ENCODE measurements at regions not wholly inside any gene's neighbourhood (a gene's known extent, or its start where the extent isn't known, plus 50 kb on each side); places are given as distances from the start of the nearest gene placed in this dataset.
A peak's percentile ranks its signal among the peaks of the same experiment; 100 is the strongest.

DNA sequence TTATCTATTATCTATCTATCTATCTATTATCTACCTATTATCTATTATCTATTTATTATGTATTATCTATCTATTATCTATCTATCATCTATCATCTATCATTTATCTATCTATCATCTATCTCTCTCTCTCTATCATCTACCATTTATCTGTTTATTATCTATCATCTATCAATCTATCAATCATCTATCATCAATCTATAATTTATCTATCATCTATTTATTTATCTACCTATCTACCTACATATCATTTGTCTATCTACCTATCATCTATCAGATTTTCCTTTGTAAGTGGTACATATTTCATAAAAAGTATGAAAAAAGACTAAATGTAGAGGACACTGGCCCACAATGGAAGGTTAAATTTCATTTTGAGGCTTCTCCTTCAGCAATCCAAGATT lies 212.1 kb upstream of the EXOC2 start:
- Mint-ChIP-seq H3K27me3 (ENCODE audit: unreplicated experiment) (no peaks in the 10 kb centered on the region), H3K4me3 (ENCODE audit: low read depth, unreplicated experiment) (no peak overlapping the region), H3K9me3 (ENCODE audit: low read depth, unreplicated experiment) (no peaks in the 10 kb centered on the region), H3K27ac (ENCODE audit: unreplicated experiment) (no peak overlapping the region), H3K36me3 (ENCODE audit: insufficient read depth, unreplicated experiment) (no peaks in the 10 kb centered on the region), H3K4me1 (ENCODE audit: low read depth, unreplicated experiment) (no peaks in the 10 kb centered on the region)
- intact Hi-C loops (cut with micrococcal nuclease; ENCODE audit: unreplicated experiment) = loop anchor here (5.0 kb wide), 1 partner anchor 108 kb away; no protein-coding TSS in a partner anchor
- CTCF ChIA-PET = no interaction called here
- no peak for DNase-seq
- TF ChIP-seq, protein P1, sequence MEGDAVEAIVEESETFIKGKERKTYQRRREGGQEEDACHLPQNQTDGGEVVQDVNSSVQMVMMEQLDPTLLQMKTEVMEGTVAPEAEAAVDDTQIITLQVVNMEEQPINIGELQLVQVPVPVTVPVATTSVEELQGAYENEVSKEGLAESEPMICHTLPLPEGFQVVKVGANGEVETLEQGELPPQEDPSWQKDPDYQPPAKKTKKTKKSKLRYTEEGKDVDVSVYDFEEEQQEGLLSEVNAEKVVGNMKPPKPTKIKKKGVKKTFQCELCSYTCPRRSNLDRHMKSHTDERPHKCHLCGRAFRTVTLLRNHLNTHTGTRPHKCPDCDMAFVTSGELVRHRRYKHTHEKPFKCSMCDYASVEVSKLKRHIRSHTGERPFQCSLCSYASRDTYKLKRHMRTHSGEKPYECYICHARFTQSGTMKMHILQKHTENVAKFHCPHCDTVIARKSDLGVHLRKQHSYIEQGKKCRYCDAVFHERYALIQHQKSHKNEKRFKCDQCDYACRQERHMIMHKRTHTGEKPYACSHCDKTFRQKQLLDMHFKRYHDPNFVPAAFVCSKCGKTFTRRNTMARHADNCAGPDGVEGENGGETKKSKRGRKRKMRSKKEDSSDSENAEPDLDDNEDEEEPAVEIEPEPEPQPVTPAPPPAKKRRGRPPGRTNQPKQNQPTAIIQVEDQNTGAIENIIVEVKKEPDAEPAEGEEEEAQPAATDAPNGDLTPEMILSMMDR (IDR thresholded peaks at IDR 0.05; ENCODE audit: unreplicated experiment) = no peak
- BruUV-seq (replicated peaks) = no TSS peak

DNA sequence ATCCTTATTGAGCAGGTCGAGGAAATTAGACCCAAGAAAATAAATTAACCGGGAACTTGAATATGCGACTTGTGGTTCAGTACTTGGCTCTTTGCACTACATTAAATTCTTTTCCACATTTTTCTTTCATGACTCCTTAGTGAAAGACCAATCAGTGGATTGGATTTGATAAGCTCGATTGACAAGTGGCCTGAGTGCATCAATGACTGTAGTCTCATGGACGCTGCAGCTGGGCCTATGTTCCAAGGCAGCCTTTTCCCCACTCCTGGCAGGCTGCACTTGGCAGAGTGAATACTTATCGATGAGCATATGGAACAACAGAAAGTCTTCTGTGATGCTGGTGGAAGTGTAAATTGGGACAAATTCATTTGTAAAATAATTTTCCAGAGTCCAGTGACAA lies 210.8 kb upstream of the EXOC2 start:
- no TSS peak for BruUV-seq (replicated peaks)
- CTCF ChIA-PET = interaction anchor here (0.8 kb wide), 1 partner anchor 432 kb away, joined by 3 read pairs; no protein-coding TSS in a partner anchor
- Mint-ChIP-seq H3K4me1 (ENCODE audit: low read depth, unreplicated experiment) (no peaks in the 10 kb centered on the region), H3K4me3 (ENCODE audit: low read depth, unreplicated experiment) (no peak overlapping the region), H3K36me3 (ENCODE audit: insufficient read depth, unreplicated experiment) (no peaks in the 10 kb centered on the region), H3K27me3 (ENCODE audit: unreplicated experiment) (no peaks in the 10 kb centered on the region), H3K27ac (ENCODE audit: unreplicated experiment) (no peak overlapping the region), H3K9me3 (ENCODE audit: low read depth, unreplicated experiment) (peaks cover 2% of the 10 kb centered on the region)
- TF ChIP-seq, protein P1 (IDR thresholded peaks at IDR 0.05; ENCODE audit: unreplicated experiment) = no peak
- intact Hi-C loops (cut with micrococcal nuclease; ENCODE audit: unreplicated experiment) = loop anchor here (5.0 kb wide), 1 partner anchor 106 kb away; no protein-coding TSS in a partner anchor
- DNase-seq = peak; percentile 13

DNA sequence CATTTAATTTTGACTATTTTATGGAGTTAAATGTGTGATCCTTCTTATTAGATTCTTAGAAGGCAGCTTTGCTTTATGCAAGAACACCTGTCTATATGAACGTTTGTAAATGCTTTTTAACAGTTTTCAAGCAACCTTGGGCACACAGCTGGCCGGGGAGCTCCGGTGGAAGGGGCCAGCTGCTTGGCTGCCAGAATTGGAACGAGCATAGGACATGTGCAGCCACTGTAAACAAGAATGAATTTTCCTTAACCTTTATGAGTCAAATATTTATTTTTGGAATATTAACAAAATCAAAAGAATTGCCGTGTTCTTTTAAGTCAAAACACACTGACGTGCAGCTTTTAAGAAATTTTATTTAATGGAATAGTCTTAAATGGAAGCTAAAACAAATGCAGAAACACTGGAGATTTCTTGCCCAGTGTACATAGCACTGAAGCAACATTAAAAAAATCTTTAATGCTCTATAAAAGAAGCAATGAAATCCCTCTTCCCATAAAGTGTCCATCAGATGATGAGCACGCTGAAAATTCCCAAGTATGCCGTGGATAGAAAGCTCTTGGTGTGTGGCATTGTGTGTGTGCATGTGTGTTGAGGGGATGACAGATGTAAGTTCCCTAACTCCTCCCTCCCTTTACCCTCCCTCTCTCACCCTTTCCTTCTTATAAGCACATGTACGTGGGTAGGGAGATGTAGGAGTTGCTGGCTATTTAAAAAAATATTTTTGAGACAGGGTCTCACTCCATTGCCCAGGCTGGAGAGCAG lies 208.9 kb upstream of the EXOC2 start:
- Mint-ChIP-seq H3K27ac (ENCODE audit: unreplicated experiment) (no peak overlapping the region), H3K27me3 (ENCODE audit: unreplicated experiment) (no peaks in the 10 kb centered on the region), H3K9me3 (ENCODE audit: low read depth, unreplicated experiment) (peaks cover 6% of the 10 kb centered on the region), H3K36me3 (ENCODE audit: insufficient read depth, unreplicated experiment) (no peaks in the 10 kb centered on the region), H3K4me1 (ENCODE audit: low read depth, unreplicated experiment) (peaks cover 5% of the 10 kb centered on the region), H3K4me3 (ENCODE audit: low read depth, unreplicated experiment) (no peak overlapping the region)
- intact Hi-C loops (cut with micrococcal nuclease; ENCODE audit: unreplicated experiment) = loop anchor here (5.0 kb wide), 1 partner anchor 105 kb away; no protein-coding TSS in a partner anchor
- TF ChIP-seq, protein P1 (IDR thresholded peaks at IDR 0.05; ENCODE audit: unreplicated experiment) = no peak
- no peak for DNase-seq
- BruUV-seq (replicated peaks) = no TSS peak
- CTCF ChIA-PET = no interaction called here

DNA sequence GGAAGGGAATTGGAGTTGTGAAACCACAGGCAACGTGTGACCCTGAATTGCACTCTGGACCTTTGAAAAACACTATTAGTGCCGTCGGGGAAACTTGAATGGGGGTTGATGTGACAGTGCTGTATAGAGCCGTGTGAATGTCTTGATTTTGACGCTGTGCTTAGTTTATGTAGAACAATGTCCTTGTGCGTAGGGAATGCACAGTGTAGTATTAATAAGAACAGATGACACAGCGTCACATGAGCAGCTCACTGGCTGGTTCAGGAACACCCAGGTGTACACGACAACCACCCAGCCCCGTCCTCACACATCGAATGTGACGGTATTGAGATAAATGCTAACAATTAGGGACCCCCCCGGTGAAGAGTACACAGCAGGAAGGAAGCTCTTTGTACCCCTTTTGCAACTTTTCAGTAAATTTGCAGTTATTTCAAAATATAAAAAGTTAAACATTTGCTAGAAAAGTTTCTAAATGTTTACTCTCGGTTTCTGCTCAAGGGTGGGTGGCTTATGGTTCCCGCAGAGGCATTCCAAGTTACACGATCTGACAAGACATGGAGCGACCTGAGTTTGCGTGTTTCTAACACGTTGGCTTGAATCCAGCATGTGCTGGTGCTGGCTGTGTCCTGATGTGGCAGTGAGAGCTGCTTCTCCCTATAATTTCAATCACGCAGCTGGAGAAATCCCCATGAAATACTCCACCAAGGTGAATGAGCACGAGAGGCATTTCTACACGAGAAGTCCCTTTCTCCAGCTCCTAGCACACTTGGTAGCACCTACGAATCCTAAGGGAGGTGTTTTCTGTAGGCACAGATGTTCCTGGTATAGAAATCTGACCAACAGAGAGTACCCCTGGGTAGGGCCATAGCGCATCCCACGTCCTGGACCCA lies 208.0 kb upstream of the EXOC2 start:
- TF ChIP-seq, protein P1 (IDR thresholded peaks at IDR 0.05; ENCODE audit: unreplicated experiment) = no peak

More for the DNA sequence above, 208.0 kb upstream of the EXOC2 start:
- Mint-ChIP-seq H3K9me3 (ENCODE audit: low read depth, unreplicated experiment) (peaks cover 6% of the 10 kb centered on the region), H3K4me1 (ENCODE audit: low read depth, unreplicated experiment) (peaks cover 5% of the 10 kb centered on the region), H3K27me3 (ENCODE audit: unreplicated experiment) (no peaks in the 10 kb centered on the region), H3K4me3 (ENCODE audit: low read depth, unreplicated experiment) (no peak overlapping the region), H3K36me3 (ENCODE audit: insufficient read depth, unreplicated experiment) (no peaks in the 10 kb centered on the region), H3K27ac (ENCODE audit: unreplicated experiment) (no peak overlapping the region)
- intact Hi-C loops (cut with micrococcal nuclease; ENCODE audit: unreplicated experiment) = loop anchor here (5.0 kb wide), 1 partner anchor 104 kb away; no protein-coding TSS in a partner anchor
- CTCF ChIA-PET = interaction anchor here (0.6 kb wide), 1 partner anchor 60 kb away, joined by 3 read pairs; no protein-coding TSS in a partner anchor
- BruUV-seq (replicated peaks) = no TSS peak
- DNase-seq = no peak
